GM10266 (cell line): ENCODE measurements at regions not wholly inside any gene's neighbourhood (a gene's known extent, or its start where the extent isn't known, plus 50 kb on each side); places are given as distances from the start of the nearest gene placed in this dataset.
"Not testable (repeated sequence)": the region's sequence is repeated elsewhere in the genome, so short reads cannot be mapped to it uniquely, and the experiment has no call there.

Experiments
- DNase-seq: peaks from one replicate; pipeline ENCODE4 v3.0.0; 2012; ENCODE audit errors: extremely low spot score
- CTCF ChIP-seq: IDR thresholded peaks from 2 replicates; pipeline ENCODE4 v1.5.1; 2012; ENCODE audit warnings: mild to moderate bottlenecking, low read depth; ENCODE audit not compliant: control insufficient read depth, insufficient read depth; ENCODE audit errors: missing control alignments

- no peak for TF ChIP-seq CTCF
- no peak for DNase-seq
Observed at GRCh38 chr4:3911252-3911856, 145.2 kb downstream of the ADRA2C start.

GRCh38 chr4:3914511-3914910 lies 148.3 kb downstream of the ADRA2C start:
- DNase-seq, result not testable (repeated sequence)

- DNase-seq, result not testable (repeated sequence)
Observed at GRCh38 chr4:3919509-3919908, 153.3 kb downstream of the ADRA2C start.

- not testable (repeated sequence) for DNase-seq
Observed at GRCh38 chr4:3921902-3922301, 155.7 kb downstream of the ADRA2C start.

- DNase-seq, result not testable (repeated sequence)
Observed at GRCh38 chr4:3925841-3926240, 159.7 kb downstream of the ADRA2C start.

GRCh38 chr4:3926271-3926670 lies 160.1 kb downstream of the ADRA2C start:
- not testable (repeated sequence) for DNase-seq

- DNase-seq, result not testable (repeated sequence)
Observed at GRCh38 chr4:3926969-3927755, 161.0 kb downstream of the ADRA2C start.

GRCh38 chr4:3929431-3929830 lies 163.2 kb downstream of the ADRA2C start:
- not testable (repeated sequence) for DNase-seq

GRCh38 chr4:3932734-3933133 lies 166.5 kb downstream of the ADRA2C start:
- DNase-seq, result not testable (repeated sequence)

- DNase-seq, result not testable (repeated sequence)
Observed at GRCh38 chr4:3935406-3935805, 169.2 kb downstream of the ADRA2C start.

GRCh38 chr4:3936184-3936583 lies 170.0 kb downstream of the ADRA2C start:
- no peak for DNase-seq
- no peak for TF ChIP-seq CTCF

GRCh38 chr4:3937849-3938562 lies 171.8 kb downstream of the ADRA2C start:
- not testable (repeated sequence) for DNase-seq

GRCh38 chr4:3938676-3939075 lies 172.5 kb downstream of the ADRA2C start:
- DNase-seq, result not testable (repeated sequence)

- DNase-seq, result not testable (repeated sequence)
Observed at GRCh38 chr4:3939954-3940591, 173.9 kb downstream of the ADRA2C start.

GRCh38 chr4:3941735-3942522 lies 175.7 kb downstream of the ADRA2C start:
- DNase-seq, result not testable (repeated sequence)
